ENCODE measurements at regions not wholly inside any gene's neighbourhood (a gene's known extent, or its start where the extent isn't known, plus 50 kb on each side); places are given as distances from the start of the nearest gene placed in this dataset.

DNA sequence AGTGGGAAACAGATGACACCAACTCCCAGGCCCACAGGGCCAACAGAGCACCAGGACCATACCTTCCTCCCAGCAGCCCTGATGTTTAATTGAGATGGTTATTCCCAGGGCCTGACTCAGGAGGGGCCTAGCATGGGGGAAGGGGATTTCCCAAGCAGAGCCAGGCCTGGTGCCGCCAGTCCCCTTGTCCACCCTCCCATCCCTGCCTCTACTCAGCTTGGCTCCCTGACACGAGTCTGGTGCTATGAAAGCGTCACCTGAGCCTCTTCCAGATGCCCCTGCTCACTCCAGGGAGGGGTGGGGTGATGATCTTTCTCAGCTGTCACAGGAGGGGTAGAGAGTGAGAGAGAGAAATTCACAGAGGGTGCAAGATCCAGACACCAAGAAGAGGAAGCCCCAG is 72.7 kb downstream of the EFNB1 start:
- peak; percentile 28 for DNase-seq
- no peaks in the 10 kb centered on the region for H3K4me1 ChIP-seq
- TF ChIP-seq CTCF (IDR thresholded peaks at IDR 0.05; ENCODE audit: low read depth, low read length), result no peak
- no peaks in the 10 kb centered on the region for H3K36me3 ChIP-seq
- H3K4me3 ChIP-seq (ENCODE audit: low read depth, low read length), result no peak overlapping the region
- no peaks in the 10 kb centered on the region for H3K9me3 ChIP-seq
- H3K27me3 ChIP-seq, result no peaks in the 10 kb centered on the region

GRCh38 chrX:68898598-68898997 is 69.8 kb downstream of the EFNB1 start:
- DNase-seq, result no peak
- H3K9me3 ChIP-seq, result no peaks in the 10 kb centered on the region
- TF ChIP-seq CTCF (IDR thresholded peaks at IDR 0.05; ENCODE audit: low read depth, low read length), result no peak

GRCh38 chrX:68897118-68897945 is 68.5 kb downstream of the EFNB1 start:
- Histone ChIP-seq H3K4me3 (ENCODE audit: low read depth, low read length) (no peak overlapping the region), H3K36me3 (no peaks in the 10 kb centered on the region), H3K4me1 (peaks cover 14% of the 10 kb centered on the region), H3K27me3 (no peaks in the 10 kb centered on the region), H3K9me3 (no peaks in the 10 kb centered on the region)
- TF ChIP-seq CTCF (IDR thresholded peaks at IDR 0.05; ENCODE audit: low read depth, low read length), result no peak
- DNase-seq, result no peak

More at GRCh38 chrX:68898598-68898997, 69.8 kb downstream of the EFNB1 start:
- Histone ChIP-seq H3K36me3 (no peaks in the 10 kb centered on the region), H3K27me3 (no peaks in the 10 kb centered on the region), H3K4me1 (peaks cover 14% of the 10 kb centered on the region), H3K4me3 (ENCODE audit: low read depth, low read length) (no peak overlapping the region)

DNA sequence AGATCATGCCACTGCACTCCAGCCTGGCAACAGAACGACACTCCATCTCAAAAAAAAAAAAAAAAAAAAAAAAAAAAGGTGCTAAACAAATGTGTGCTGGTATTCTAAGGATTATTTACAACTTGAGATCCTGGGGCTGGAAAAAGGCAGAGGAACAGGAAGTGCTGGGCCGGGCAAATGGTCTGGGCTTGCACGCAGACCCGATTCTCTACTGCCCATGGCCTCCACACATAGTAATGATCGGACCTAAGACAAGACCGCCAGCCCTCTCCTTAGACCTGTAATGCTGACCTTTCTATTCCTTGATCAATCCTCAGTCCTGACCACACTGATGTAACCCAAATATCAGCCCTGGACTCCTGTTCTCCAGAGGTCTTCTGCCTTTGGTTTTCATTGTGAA is 67.8 kb downstream of the EFNB1 start:
- H3K9me3 ChIP-seq, result no peaks in the 10 kb centered on the region
- DNase-seq, result no peak

GRCh38 chrX:68895778-68896177 is 67.0 kb downstream of the EFNB1 start:
- DNase-seq, result peak; percentile 77
- no peaks in the 10 kb centered on the region for H3K27me3 ChIP-seq
- no peak overlapping the region for H3K4me3 ChIP-seq (ENCODE audit: low read depth, low read length)
- no peaks in the 10 kb centered on the region for H3K9me3 ChIP-seq
- H3K36me3 ChIP-seq, result no peaks in the 10 kb centered on the region
- no peak for TF ChIP-seq CTCF (IDR thresholded peaks at IDR 0.05; ENCODE audit: low read depth, low read length)
- peaks cover 14% of the 10 kb centered on the region for H3K4me1 ChIP-seq

More for the DNA sequence above, 67.8 kb downstream of the EFNB1 start:
- TF ChIP-seq CTCF (IDR thresholded peaks at IDR 0.05; ENCODE audit: low read depth, low read length), result no peak
- no peak overlapping the region for H3K4me3 ChIP-seq (ENCODE audit: low read depth, low read length)
- H3K27me3 ChIP-seq, result no peaks in the 10 kb centered on the region
- H3K4me1 ChIP-seq, result peaks cover 14% of the 10 kb centered on the region
- no peaks in the 10 kb centered on the region for H3K36me3 ChIP-seq

GRCh38 chrX:68895341-68895755 is 66.5 kb downstream of the EFNB1 start:
- TF ChIP-seq CTCF (IDR thresholded peaks at IDR 0.05; ENCODE audit: low read depth, low read length), result no peak
- DNase-seq, result peak; percentile 49
- no peaks in the 10 kb centered on the region for H3K9me3 ChIP-seq
- H3K4me1 ChIP-seq, result peaks cover 14% of the 10 kb centered on the region
- H3K4me3 ChIP-seq (ENCODE audit: low read depth, low read length), result peak overlapping the region; percentile 19; the same call in 1 of the 2 replicates
- H3K27me3 ChIP-seq, result no peaks in the 10 kb centered on the region
- H3K36me3 ChIP-seq, result no peaks in the 10 kb centered on the region

Measured in BE2C (cell line).